Activated naive CD4-positive, alpha-beta T cell treated with anti-CD3 and anti-CD28 coated beads, Interleukin-2, amount 10 ng/mL, durations not matched to agents 7 days and 5 days (primary cell): ENCODE measurements at regions not wholly inside any gene's neighbourhood (a gene's known extent, or its start where the extent isn't known, plus 50 kb on each side); places are given as distances from the start of the nearest gene placed in this dataset.

Experiments used
- CTCF ChIA-PET: fragments of 350-600 bp; sonication (Branson Sonifier 250); formaldehyde crosslinking; loops from one replicate; lab custom pipeline; 2021; ENCODE audit warnings: antibody characterized with exemption; lab: Charles Lee
- DNase-seq: peaks from one replicate; pipeline ENCODE4 v3.0.0-alpha.2; 2020
- H3K27ac Mint-ChIP-seq: one replicate; pipeline ENCODE4 v1.8.0; 2021; ENCODE audit warnings: mild to moderate bottlenecking, moderate library complexity, mixed read lengths
- H3K27me3 Mint-ChIP-seq: one replicate; pipeline ENCODE4 v1.8.0; 2021; ENCODE audit warnings: mild to moderate bottlenecking, mixed read lengths
- H3K36me3 Mint-ChIP-seq: one replicate; pipeline ENCODE4 v1.8.0; 2021; ENCODE audit warnings: mixed read lengths
- H3K4me1 Mint-ChIP-seq: one replicate; pipeline ENCODE4 v1.8.0; 2021; ENCODE audit warnings: mixed read lengths
- H3K4me3 Mint-ChIP-seq: one replicate; pipeline ENCODE4 v1.8.0; 2021; ENCODE audit warnings: mild to moderate bottlenecking, moderate library complexity, mixed read lengths
- H3K9me3 Mint-ChIP-seq: one replicate; pipeline ENCODE4 v1.8.0; 2021; ENCODE audit warnings: mixed read lengths

DNA sequence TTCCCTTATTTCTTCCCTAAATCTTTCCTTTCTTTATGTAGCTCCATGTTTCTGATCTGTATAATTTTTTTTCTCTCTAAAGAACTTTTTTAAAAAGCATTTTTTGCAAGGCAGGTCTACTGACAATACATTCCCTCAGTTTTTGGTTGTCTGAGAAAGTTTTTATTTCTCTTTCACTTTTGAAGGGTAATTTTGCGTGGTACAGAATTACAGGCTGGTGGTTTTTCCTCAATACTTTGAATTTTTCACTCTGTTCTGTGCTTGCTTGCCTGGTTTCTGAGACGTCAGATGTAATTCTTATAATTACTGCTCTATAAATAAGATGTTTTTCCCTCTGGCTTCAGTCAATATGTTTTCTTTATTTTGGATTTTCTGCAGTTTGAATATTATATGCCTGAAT is 205.4 kb upstream of the VSTM2A start:
- DNase-seq = no peak
- Mint-ChIP-seq H3K27ac (no peak overlapping the region), H3K9me3 (peaks cover 13% of the 10 kb centered on the region), H3K36me3 (no peaks in the 10 kb centered on the region), H3K4me1 (no peaks in the 10 kb centered on the region), H3K27me3 (no peaks in the 10 kb centered on the region), H3K4me3 (no peak overlapping the region)
- CTCF ChIA-PET = no interaction called here

DNA sequence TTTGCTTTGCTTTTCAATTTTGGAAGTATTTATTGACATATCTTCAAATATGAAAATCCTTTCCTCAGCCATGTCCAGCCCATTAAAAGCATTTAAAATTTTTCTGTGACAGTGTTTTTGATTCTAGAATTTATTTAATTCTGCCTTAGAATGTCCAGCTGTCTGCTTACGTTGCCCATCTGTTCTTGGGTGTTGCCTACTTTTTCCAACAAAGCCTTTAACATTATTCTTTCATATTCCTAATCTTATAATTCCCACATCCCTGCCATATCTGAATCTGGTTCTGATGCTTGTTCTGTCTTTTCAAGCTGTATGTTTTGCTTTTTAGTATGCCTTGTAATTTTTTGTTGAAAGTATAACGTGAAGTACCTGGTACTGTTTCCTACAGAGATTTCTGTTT is 204.7 kb upstream of the VSTM2A start:
- no peak overlapping the region for H3K27ac Mint-ChIP-seq
- CTCF ChIA-PET = no interaction called here
- H3K36me3 Mint-ChIP-seq = no peaks in the 10 kb centered on the region
- no peaks in the 10 kb centered on the region for H3K27me3 Mint-ChIP-seq
- peaks cover 12% of the 10 kb centered on the region for H3K9me3 Mint-ChIP-seq
- H3K4me1 Mint-ChIP-seq = no peaks in the 10 kb centered on the region
- no peak for DNase-seq
- H3K4me3 Mint-ChIP-seq = no peak overlapping the region

DNA sequence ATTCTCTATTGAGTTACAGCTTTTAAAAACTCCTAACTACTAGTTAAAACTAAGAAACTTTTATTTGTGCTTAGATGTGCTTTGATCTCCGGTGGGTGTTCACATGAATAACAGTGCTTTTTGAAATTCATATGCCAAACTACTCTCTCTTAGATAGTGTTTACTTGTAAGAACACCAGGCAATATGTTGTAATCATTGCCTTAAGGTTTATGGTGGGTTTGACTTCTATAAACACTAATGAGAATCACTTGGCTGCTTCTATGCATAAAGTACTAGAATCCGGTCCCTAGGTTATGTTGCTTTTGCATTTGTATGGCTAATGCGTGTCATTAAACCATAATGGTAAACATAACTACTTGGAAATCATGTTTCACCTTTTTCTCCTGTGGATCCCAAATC is 203.9 kb upstream of the VSTM2A start:
- no peaks in the 10 kb centered on the region for H3K36me3 Mint-ChIP-seq
- CTCF ChIA-PET = no interaction called here
- no peaks in the 10 kb centered on the region for H3K27me3 Mint-ChIP-seq
- H3K4me1 Mint-ChIP-seq = no peaks in the 10 kb centered on the region
- H3K4me3 Mint-ChIP-seq = no peak overlapping the region
- H3K9me3 Mint-ChIP-seq = peaks cover 13% of the 10 kb centered on the region
- DNase-seq = no peak
- H3K27ac Mint-ChIP-seq = no peak overlapping the region

DNA sequence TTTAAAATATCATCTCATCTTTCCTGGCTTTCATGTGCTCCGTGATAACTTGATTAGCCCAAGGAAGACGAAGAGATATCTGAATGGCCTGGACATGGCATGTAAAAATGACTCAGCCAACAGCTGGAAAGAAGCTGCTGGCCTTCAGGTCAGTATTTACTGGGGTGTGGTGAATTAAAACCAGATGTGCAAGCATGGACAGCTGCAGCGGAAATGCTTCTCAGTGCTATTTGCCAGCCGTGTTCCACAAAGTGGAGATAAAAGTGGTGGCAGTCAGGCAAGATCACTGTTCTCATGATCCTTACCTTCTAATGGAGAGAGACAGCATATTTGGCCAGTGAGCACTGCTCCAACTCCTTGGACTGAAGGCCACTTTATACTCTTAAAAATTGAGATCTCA is 203.1 kb upstream of the VSTM2A start:
- CTCF ChIA-PET = no interaction called here
- no peak for DNase-seq
- H3K36me3 Mint-ChIP-seq = no peaks in the 10 kb centered on the region
- no peak overlapping the region for H3K4me3 Mint-ChIP-seq
- no peaks in the 10 kb centered on the region for H3K4me1 Mint-ChIP-seq
- no peak overlapping the region for H3K27ac Mint-ChIP-seq
- no peaks in the 10 kb centered on the region for H3K27me3 Mint-ChIP-seq
- peaks cover 17% of the 10 kb centered on the region for H3K9me3 Mint-ChIP-seq

DNA sequence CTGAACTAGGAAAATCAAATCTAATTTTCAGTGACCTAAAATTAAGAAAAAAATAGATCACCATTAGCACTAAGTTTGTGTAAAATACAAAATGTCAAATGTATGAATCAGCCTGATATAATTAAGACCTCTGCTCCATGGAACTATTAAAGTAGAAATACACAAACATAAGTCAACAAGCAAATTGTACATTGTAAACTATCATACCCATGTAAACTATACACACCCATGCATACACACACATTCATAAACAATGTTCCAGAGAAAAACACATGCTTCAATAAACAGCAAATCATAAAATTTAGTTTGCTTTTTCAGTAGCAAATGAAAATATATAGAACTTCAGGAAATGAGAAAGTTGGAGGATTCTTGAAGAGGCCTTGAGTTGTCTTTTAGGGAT is 199.7 kb upstream of the VSTM2A start:
- CTCF ChIA-PET = no interaction called here
- Mint-ChIP-seq H3K27me3 (no peaks in the 10 kb centered on the region), H3K4me1 (no peaks in the 10 kb centered on the region), H3K36me3 (no peaks in the 10 kb centered on the region), H3K27ac (no peak overlapping the region), H3K9me3 (peaks cover 11% of the 10 kb centered on the region), H3K4me3 (no peak overlapping the region)
- DNase-seq = no peak

DNA sequence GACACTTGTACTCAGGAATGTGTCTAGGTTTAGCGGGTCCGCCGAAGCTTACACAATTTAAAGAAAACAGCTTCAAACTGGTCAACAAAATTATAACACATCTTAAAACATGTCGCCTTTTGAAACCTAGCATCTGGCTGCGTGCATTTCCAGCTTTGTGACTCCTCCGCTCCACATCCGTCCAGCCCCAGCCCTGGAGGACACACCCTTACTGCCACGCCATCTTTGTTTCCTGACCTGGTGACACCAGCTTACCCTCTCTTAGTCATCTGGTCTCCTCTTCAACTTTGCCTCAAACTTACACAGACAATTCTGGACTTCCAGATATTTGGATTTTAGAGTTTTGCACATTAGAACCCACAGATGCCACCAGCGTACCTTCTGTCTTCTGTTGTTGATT is 198.7 kb upstream of the VSTM2A start:
- H3K27ac Mint-ChIP-seq = no peak overlapping the region
- no peaks in the 10 kb centered on the region for H3K36me3 Mint-ChIP-seq
- CTCF ChIA-PET = no interaction called here
- peaks cover 21% of the 10 kb centered on the region for H3K9me3 Mint-ChIP-seq
- H3K4me1 Mint-ChIP-seq = no peaks in the 10 kb centered on the region
- H3K4me3 Mint-ChIP-seq = no peak overlapping the region
- no peaks in the 10 kb centered on the region for H3K27me3 Mint-ChIP-seq
- no peak for DNase-seq

DNA sequence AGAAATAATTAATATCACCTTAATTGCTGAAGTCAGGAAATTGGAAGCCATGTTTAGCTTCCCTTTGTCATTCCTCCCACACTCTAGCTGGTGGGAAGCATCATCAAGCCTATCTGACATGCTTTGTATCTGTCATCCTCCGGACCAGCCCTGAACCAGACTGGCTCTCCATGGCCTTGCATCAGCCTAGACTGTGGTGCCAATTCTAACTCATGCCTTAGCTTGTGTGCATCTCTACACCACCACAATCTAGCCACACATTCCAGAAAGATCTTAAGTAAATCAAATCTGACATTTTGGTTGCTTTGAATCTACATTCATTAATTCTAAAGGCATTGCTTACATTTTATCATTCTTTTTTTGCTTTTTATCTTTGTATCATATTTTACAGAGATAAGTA is 196.4 kb upstream of the VSTM2A start:
- H3K27ac Mint-ChIP-seq = no peak overlapping the region
- DNase-seq = no peak
- peaks cover 24% of the 10 kb centered on the region for H3K9me3 Mint-ChIP-seq
- H3K36me3 Mint-ChIP-seq = no peaks in the 10 kb centered on the region
- no peak overlapping the region for H3K4me3 Mint-ChIP-seq
- no peaks in the 10 kb centered on the region for H3K27me3 Mint-ChIP-seq
- CTCF ChIA-PET = no interaction called here
- no peaks in the 10 kb centered on the region for H3K4me1 Mint-ChIP-seq

DNA sequence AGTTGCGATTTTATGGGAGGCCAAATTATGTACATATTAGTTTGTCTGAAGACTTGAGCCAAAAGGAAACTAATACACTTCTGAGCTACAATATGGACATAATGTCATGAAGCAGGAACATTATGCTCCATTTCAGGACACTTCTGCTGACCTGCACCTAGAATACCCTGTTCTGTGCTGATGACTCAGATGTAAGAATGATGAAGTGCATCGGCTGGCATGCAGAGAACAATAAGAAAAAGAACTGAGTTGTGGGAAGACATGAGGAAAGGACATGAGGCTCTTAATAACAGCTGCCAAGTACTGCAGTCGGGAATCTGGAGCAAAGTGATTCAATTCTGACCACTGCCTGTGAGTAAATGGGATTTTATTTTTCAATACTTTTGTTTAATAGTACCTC is 192.9 kb upstream of the VSTM2A start:
- Mint-ChIP-seq H3K27me3 (no peaks in the 10 kb centered on the region), H3K27ac (no peak overlapping the region), H3K36me3 (no peaks in the 10 kb centered on the region), H3K9me3 (peaks cover 20% of the 10 kb centered on the region), H3K4me3 (no peak overlapping the region), H3K4me1 (no peaks in the 10 kb centered on the region)
- no peak for DNase-seq
- CTCF ChIA-PET = no interaction called here

DNA sequence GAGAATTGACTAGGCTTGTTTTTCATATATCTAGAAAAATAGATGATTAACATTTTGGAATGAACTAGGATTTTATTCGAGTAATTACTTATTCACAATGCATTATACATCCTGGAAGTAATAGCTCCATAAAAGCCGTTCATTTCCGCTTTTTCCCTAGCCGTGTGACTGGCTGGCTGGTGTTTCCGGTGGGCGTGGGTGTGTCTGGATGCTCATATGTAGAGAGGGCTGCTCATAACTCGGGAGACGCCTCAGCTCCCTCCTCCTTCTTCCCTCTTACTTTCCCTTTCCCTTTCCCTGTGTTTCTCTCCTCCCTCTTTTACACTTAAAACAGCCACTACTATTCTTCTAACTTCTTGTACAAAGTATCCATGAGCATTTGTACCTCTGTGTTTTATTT is 187.7 kb upstream of the VSTM2A start:
- Mint-ChIP-seq H3K36me3 (no peaks in the 10 kb centered on the region), H3K4me3 (no peak overlapping the region), H3K27me3 (no peaks in the 10 kb centered on the region), H3K4me1 (no peaks in the 10 kb centered on the region), H3K27ac (no peak overlapping the region), H3K9me3 (peaks cover 20% of the 10 kb centered on the region)
- DNase-seq = no peak
- CTCF ChIA-PET = no interaction called here

DNA sequence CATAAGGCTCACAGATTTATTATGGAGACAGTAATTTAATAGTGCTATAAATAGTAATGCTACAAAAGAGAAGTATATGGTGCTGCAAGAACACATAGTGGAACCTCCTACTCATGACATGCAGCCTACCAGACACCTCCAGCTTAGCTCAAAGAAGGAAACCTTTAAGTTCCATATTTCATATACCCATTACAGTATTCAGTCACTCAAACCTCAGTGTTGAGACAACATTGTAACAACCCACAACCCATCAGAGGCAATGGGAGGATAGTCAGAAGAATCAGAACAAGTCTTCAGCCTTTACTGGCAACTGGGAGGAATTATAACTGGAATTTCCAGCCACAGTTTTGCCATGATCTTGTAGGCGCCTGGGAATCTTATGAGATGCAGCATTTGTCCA is 186.3 kb upstream of the VSTM2A start:
- DNase-seq = no peak
- Mint-ChIP-seq H3K36me3 (no peaks in the 10 kb centered on the region), H3K9me3 (peaks cover 25% of the 10 kb centered on the region), H3K27me3 (no peaks in the 10 kb centered on the region), H3K4me3 (no peak overlapping the region), H3K4me1 (no peaks in the 10 kb centered on the region), H3K27ac (no peak overlapping the region)
- CTCF ChIA-PET = no interaction called here

DNA sequence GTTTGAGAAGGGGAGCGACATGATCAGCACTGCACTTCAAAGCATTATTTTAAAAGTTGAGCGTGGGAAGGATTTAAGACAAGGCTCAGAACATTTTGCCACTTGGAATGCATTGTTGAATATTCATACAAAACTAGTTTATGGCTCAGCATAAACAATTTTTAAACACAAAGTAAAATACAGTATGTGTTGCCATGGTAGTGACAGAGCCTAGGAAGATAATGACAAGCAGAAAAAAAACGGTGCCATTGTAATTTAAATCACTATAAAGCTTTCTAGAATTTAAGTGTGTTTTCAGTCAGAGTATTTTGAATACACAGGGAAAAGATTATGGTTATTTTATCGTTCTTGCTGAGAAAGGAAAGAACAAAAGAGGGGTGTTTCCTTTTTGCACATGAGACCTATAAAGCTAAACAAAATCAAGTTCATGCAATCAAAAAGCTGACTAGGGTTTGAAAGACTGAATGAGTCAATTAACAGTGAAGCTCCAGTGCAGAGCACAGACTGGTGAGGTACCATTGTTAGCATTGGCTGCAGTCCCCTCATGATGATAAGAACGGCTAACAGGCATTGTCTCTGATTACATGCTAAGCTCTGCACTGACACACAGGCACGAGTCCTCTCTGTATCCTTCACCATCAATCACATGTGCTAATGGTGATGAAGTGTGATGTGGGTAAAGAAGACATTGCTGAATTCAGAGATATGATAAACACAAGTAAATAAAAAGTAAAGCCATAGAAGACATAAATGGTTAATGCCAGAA is 181.9 kb upstream of the VSTM2A start:
- CTCF ChIA-PET = no interaction called here
- peaks cover 28% of the 10 kb centered on the region for H3K9me3 Mint-ChIP-seq
- H3K4me1 Mint-ChIP-seq = no peaks in the 10 kb centered on the region
- DNase-seq = no peak
- no peak overlapping the region for H3K4me3 Mint-ChIP-seq
- H3K36me3 Mint-ChIP-seq = no peaks in the 10 kb centered on the region
- H3K27me3 Mint-ChIP-seq = no peaks in the 10 kb centered on the region
- no peak overlapping the region for H3K27ac Mint-ChIP-seq

DNA sequence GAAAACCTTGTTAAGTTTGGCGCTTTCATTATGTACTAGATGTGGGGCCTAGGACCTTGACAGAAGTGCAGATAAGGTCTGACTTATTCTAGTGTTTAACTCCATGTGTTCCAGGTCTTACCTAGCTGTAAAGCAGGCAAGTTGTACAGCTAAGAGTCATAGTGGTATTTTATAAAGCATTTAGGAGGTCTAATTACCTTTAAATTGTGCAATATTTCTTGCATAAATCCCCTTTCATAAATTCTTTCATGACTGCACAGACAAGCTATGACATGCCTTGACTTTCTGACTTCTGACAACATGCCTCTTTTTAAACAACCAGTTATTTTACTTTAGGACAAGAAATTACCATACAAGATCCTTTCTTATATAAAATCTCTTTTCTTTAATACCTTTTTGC is 151.6 kb upstream of the VSTM2A start:
- Mint-ChIP-seq H3K9me3 (peaks cover 5% of the 10 kb centered on the region), H3K4me3 (no peak overlapping the region), H3K27me3 (no peaks in the 10 kb centered on the region), H3K4me1 (no peaks in the 10 kb centered on the region), H3K36me3 (no peaks in the 10 kb centered on the region), H3K27ac (no peak overlapping the region)
- DNase-seq = no peak
- CTCF ChIA-PET = no interaction called here

DNA sequence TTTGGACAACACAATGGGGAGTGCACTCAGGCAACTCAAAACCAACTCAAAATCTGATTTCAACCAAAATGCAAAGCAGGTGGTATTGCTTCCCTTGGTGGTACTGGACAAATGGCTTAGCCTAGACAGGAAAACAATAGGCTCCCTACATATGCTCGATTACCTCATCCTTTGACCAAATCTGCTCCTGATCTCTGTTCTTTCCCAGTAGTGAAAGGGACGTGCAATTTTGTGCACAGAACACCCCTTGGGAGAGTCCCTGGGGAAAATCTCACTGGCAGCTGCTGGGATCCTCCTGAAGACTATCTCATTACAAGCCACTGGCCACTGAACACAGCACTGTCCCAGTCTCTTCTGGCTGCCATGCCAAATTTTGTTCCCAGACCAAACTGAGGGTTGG is 149.2 kb upstream of the VSTM2A start:
- H3K4me3 Mint-ChIP-seq = no peak overlapping the region
- CTCF ChIA-PET = no interaction called here
- H3K4me1 Mint-ChIP-seq = no peaks in the 10 kb centered on the region
- H3K36me3 Mint-ChIP-seq = no peaks in the 10 kb centered on the region
- H3K27ac Mint-ChIP-seq = no peak overlapping the region
- peaks cover 2% of the 10 kb centered on the region for H3K9me3 Mint-ChIP-seq
- no peak for DNase-seq
- H3K27me3 Mint-ChIP-seq = no peaks in the 10 kb centered on the region

DNA sequence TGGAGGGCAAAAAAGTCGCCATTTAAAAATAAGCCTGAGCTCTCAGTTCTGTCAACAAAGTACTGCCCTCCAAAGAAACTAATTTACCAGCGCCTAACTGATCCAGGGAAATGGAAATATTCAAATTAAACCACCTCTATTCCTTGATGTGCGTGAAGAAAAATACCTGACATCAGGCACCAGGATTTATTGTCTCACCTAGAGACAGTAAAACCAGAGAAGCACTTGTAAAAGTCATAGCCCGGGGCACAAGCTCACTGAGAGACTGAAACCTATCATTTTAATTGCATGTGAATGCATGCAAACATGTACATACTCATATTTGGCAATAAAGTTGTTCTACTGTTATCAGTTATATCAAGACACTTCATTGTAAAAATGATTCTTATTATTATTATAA is 147.3 kb upstream of the VSTM2A start:
- CTCF ChIA-PET = interaction anchor here (1.1 kb wide), 1 partner anchor 12 kb away, joined by 3 read pairs; no protein-coding TSS in a partner anchor
- no peak for DNase-seq
- Mint-ChIP-seq H3K36me3 (no peaks in the 10 kb centered on the region), H3K27me3 (no peaks in the 10 kb centered on the region), H3K27ac (no peak overlapping the region), H3K9me3 (peaks cover 2% of the 10 kb centered on the region), H3K4me3 (no peak overlapping the region), H3K4me1 (no peaks in the 10 kb centered on the region)

DNA sequence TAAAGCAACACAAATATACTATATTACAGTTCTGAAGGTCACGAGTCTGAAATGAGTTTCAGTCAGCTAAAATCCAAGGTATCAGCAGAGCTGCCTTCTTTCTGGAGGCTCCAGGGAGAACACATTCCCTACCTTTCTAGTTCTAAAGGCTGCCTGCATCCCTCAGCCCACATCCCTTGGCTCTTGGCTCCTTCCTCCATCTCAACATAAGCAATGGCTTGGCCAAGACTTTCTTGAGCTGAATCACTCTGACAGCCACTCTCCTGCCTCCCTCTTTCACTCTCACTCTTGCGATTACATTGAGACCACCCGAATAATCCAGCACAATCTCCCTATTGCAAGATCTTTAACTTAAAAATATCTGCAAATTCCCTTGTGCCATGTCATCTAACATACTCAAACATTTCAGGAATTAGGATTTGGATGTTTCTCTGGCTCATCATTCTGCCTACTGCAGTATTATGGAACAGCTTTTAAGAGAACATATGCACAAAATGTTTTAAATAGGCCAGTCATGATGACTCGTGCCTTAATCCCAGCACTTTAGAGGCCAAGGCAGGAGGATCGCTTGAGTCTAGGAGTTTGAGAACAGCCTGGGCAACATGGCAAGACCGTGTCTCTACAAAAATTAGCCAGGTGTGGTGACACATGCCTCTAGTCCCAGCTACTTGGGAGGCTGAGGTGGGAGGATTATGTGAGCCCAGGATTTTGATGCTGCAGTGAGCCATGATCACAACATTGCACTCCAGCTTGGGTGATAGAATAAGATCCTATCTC is 144.2 kb upstream of the VSTM2A start:
- Mint-ChIP-seq H3K4me1 (no peaks in the 10 kb centered on the region), H3K36me3 (no peaks in the 10 kb centered on the region), H3K27me3 (no peaks in the 10 kb centered on the region), H3K9me3 (peaks cover 4% of the 10 kb centered on the region), H3K4me3 (no peak overlapping the region), H3K27ac (no peak overlapping the region)
- CTCF ChIA-PET = no interaction called here
- peak; percentile 34 for DNase-seq
